ENCODE measurements at regions not wholly inside any gene's neighbourhood (a gene's known extent, or its start where the extent isn't known, plus 50 kb on each side); places are given as distances from the start of the nearest gene placed in this dataset.

DNA sequence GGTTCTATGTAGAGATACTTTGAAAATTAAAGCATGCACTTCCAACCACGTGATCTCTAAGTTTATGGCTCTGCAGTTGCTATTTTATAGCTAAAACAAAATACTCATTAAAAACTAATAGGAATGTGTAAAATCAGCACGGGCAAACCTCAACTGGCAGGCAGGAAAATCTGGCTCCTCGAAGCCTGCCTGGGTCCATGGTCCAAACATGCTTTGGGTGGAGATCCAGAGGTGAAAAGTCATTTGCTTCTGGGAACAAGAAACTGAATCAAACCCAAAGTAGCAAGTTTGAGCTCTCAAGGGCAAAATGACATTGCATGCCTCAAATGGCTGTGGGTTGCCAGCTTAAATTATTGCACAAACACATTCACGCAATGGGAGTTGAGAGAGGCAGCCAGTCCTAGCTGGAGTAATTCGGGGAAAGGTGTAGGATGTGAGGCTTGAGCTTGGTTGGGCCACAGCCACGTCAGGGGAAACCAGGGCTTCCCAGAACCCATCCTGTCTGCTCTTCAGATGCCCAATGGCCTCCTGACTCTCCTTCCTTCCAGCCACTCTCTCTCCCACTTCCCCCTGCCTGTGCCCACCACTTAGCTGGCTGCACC lies 75.2 kb upstream of the LCLAT1 start:
- no peak for DNase-seq

GRCh38 chr2:30372826-30373225 lies 74.2 kb upstream of the LCLAT1 start:
- DNase-seq, result no peak

DNA sequence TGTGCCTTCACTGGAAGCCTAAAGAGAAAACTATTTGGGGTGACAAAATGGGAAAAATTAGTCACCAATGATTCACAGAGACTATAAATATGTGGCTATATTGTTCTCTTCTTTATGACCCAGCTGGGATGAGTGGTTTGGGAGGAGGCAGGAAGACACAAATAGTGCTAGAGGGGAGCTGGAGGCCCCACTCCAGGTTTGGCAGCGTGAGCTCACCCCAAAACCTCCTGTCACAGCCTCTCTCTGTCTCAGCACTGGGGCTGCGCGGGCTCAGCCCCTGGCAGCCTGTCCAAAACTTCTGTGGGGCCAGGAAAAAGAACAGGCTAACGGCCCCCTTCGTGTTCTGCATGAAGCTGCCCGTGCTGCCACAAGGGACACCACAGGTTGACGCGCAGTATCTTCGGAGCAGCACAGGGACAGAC lies 73.2 kb upstream of the LCLAT1 start:
- no peak for DNase-seq

GRCh38 chr2:30374380-30374779 lies 72.7 kb upstream of the LCLAT1 start:
- DNase-seq, result no peak

DNA sequence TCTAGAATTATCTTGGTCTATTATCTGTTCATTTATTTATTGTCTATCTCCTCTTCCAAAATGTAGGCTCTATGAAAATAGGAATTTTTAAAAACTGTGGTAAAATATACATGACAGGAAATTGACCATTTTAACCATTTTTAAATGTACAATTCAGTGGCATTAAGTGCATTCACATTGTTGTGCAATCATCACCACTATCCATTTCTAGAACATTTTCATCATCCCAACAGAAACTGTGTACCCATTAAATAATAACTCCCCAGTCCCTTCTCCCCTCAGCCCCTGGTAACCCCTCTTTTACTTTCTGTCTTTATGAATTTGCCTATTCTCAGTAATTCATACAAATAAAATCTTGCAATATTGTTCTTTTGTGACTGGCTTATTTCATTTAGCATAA lies 71.1 kb upstream of the LCLAT1 start:
- DNase-seq, result no peak

GRCh38 chr2:30379481-30379880 lies 67.6 kb upstream of the LCLAT1 start:
- no peak for DNase-seq

DNA sequence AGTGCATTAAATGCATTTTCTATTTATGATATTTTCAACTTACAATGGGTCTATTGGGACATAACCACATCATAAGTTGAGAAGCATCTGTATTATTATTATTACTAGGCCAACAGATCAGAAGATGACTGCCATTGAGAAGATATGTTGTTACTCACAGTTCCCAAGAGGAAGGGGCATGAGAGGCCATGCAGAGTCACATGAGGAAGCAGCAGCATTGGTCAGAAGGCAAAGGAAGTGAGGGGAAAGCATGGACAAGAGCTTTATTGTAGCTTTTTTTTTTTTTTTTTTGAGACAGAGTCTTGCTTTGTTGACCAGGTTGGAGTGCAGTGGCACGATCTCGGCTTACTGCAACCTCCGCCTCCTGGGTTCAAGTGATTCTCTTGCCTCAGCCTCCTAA lies 66.2 kb upstream of the LCLAT1 start:
- no peak for DNase-seq

GRCh38 chr2:30382162-30382783 lies 64.8 kb upstream of the LCLAT1 start:
- DNase-seq, result no peak

- DNase-seq, result no peak
These were observed 64.1 kb upstream of the LCLAT1 start for GRCh38 chr2:30382995-30383394.

DNA sequence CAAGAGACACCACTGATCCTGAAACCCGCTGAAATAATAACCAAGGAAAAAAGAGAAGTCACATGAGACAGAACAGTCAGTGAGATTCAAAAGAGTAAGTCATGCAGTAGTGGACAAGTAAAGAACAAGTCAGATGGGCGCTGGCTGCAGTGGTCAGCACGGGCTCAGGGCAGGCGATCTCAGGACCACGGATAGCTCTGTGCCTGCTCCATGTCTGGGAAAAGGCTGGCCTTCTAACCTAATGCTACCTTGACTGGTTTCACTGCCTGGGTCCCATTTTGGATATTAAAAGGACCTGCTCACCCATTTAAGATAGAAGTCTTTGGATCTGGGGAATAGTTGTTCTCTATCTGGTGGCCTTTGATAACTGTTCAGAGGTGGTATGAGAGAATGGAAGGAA lies 61.7 kb upstream of the LCLAT1 start:
- DNase-seq, result no peak

- no peak for DNase-seq
These were observed 54.9 kb upstream of the LCLAT1 start for GRCh38 chr2:30392097-30392496.

GRCh38 chr2:30393510-30393909 lies 53.5 kb upstream of the LCLAT1 start:
- DNase-seq, result no peak

DNA sequence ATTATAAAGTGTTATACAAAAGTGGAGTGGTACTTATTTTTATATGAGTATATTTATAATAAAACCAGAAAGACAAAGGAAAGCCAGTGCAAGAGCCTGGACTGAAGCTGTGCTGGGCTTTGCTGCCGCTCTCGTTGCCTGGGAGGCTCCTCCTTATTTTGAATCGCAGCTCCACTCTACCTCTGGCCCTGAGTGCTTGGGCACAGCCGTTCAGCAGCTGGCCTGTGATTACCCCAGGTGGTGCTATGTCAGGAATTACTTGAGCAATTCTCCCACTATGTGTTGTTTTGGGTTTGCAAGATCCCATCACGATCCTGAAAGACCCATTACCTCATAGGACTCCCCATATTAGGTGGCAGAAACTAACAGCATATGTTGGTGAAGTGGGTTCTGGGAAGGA lies 53.0 kb upstream of the LCLAT1 start:
- no peak for DNase-seq

DNA sequence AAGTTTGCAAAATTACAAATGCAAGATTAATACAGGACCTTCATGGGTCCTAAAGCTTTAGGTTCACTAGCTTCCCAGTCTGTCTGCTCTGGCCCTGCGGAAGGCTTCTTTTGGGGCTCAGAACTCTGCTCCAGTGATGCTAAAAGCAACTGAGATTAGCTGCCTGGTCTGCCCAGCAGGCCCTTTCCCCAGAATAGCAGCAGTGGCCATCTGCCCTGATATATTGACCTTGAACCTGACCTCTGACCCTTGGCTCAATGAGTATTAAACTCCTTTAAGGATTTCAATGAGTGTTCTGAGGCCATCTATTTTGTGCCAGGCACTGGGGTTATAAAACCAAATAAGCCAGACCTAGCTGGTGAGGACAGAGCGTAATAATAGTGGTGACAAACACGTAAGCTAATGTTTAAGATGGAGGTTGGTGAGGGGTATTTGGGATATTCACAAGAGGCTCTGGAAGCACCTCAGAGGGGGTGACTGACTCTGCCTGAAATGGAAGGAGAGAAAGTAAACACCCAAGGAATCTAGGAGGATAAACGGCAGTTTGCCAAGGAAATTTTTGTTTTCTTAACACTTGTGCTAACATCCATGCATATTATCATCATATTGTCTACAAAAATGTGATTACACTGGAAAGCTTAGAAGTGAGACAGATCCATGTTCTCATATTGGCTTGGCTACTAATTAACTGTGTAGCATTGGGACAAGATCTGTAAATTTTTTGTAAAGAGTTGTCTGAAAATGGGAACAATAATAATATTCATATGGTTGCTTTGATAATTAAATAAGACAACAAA lies 50.4 kb upstream of the LCLAT1 start:
- DNase-seq, result no peak
